ENCODE measurements at regions not wholly inside any gene's neighbourhood (a gene's known extent, or its start where the extent isn't known, plus 50 kb on each side); places are given as distances from the start of the nearest gene placed in this dataset.
"Not testable (repeated sequence)": the region's sequence is repeated elsewhere in the genome, so short reads cannot be mapped to it uniquely, and the experiment has no call there.

GRCh38 chr22:48423481-48423911 lies 1404.2 kb downstream of the BRD1 start:
- DNase-seq (ENCODE audit: low read depth in 2 of 2, low spot score in 1 of 2) = no peak

- no peak for DNase-seq (ENCODE audit: low read depth in 2 of 2, low spot score in 1 of 2)
Observed at GRCh38 chr22:48422900-48423480, 1404.7 kb downstream of the BRD1 start.

DNA sequence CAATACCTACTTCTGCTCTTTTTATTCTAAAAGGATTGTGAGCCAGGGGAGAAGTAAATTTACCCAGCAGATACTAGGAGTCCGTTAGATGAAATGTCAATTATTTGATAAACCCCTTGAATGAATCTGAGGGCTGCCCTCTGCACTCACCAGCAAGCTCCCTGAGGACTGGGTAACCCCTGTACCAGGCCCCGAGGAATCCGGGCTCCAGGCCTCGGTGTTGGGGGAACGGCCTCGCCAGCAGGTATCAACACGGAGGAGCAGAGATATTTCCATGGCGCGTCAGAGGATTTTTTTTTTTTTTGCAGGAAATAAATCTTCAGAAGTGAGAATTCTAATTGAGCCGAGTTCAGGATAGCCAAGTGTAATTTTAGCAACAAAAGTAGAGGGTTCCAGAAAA lies 1408.8 kb downstream of the BRD1 start:
- no peak for DNase-seq (ENCODE audit: low read depth in 2 of 2, low spot score in 1 of 2)

- DNase-seq (ENCODE audit: low read depth in 2 of 2, low spot score in 1 of 2) = no peak
Observed at GRCh38 chr22:48417225-48418070, 1410.2 kb downstream of the BRD1 start.

- DNase-seq (ENCODE audit: low read depth in 2 of 2, low spot score in 1 of 2) = no peak
Observed at GRCh38 chr22:48416396-48417224, 1411.1 kb downstream of the BRD1 start.

- DNase-seq (ENCODE audit: low read depth in 2 of 2, low spot score in 1 of 2) = no peak
Observed at GRCh38 chr22:48415520-48415919, 1412.2 kb downstream of the BRD1 start.

GRCh38 chr22:48414651-48415050 lies 1413.0 kb downstream of the BRD1 start:
- DNase-seq (ENCODE audit: low read depth in 2 of 2, low spot score in 1 of 2) = no peak

DNA sequence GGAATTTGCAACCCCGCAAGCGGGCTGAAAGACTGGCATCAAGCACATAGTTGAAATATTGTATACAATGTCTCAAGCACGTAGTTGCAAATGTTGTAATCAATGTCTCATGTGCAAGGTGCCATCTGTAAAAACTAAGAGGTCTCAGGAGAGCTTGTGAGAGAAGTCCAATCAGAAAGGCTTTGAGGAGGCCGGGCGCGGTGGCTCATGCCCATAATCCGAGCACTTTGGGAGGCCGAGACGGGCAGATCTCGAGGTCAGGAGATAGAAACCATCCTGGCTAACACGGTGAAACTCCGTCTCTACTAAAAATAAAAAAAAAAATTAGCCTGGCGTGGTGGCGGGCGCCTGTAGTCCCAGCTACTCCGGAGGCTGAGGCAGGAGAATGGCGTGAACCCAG lies 1414.7 kb downstream of the BRD1 start:
- not testable (repeated sequence) for DNase-seq (ENCODE audit: low read depth in 2 of 2, low spot score in 1 of 2)

GRCh38 chr22:48410536-48410935 lies 1417.1 kb downstream of the BRD1 start:
- DNase-seq (ENCODE audit: low read depth in 2 of 2, low spot score in 1 of 2) = no peak

DNA sequence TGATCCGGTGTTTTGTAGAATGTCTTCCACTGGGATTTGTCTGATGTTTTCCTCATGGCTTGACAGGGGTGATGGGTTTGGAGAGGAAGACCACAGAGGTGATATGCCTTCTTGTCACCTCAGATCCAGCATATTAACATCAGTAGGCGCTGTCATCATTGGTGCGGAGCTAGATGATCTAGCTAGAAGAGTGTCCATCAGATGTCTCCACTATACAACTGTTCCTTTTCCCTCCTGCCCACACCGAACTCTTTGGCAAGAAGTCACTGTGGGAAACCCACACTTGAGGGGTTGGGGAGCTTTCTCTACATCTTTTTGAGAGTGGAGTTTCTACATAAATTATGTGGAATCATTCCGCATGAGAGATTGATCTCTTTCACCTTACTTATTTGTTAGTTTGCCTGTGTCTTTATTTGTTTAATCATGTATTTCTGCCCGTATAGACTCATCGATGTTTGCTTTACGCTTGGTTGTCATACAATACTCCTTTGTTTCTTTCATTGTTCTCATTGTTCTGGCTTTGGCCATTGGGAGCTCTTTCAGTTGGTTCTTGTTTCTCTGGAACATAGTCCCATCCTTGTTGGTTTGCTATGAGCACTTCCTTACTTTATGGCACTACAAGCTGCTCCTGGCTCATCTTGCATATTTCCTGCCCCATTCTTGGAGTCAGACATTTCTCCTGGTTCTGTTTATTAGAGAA lies 1420.3 kb downstream of the BRD1 start:
- DNase-seq (ENCODE audit: low read depth in 2 of 2, low spot score in 1 of 2) = no peak

DNA sequence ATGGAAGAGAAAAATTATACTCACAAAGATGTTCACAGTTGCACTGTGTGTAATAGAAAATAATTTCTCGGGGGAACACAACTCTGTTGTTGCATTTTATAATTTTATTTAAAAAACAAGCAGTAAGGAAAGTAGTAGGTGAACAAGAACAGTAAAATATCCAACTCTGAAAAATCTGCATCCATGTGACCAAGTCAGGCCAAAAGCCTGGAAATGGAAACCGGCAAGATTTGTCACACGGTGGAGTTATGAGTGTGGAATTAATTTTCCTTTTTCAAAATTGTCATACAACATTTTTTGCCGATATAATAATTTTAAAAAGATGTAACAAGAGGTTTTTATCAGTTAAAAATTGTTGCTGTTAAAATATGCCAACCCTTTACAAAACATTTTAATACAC lies 1421.5 kb downstream of the BRD1 start:
- no peak for DNase-seq (ENCODE audit: low read depth in 2 of 2, low spot score in 1 of 2)

DNA sequence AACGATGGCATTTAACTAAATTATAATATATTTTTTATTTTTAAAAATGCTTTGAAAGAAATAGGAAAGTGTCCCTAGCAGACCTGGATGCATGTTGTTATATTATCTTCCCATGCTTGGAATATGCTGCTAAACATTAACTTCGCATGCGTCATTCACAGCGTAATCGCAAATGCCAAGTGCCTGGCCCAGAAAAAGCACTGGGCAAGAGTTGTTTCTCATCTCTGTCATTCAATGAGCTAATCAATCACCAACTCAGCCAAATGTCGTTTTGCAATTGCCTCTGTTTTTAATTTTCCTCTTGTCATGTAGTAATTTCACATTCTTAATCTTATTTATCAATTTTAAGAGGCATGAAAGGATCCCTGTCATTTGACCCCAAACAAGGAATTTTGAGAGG lies 1421.9 kb downstream of the BRD1 start:
- no peak for DNase-seq (ENCODE audit: low read depth in 2 of 2, low spot score in 1 of 2)

GRCh38 chr22:48404801-48405447 lies 1422.7 kb downstream of the BRD1 start:
- DNase-seq (ENCODE audit: low read depth in 2 of 2, low spot score in 1 of 2) = no peak

DNA sequence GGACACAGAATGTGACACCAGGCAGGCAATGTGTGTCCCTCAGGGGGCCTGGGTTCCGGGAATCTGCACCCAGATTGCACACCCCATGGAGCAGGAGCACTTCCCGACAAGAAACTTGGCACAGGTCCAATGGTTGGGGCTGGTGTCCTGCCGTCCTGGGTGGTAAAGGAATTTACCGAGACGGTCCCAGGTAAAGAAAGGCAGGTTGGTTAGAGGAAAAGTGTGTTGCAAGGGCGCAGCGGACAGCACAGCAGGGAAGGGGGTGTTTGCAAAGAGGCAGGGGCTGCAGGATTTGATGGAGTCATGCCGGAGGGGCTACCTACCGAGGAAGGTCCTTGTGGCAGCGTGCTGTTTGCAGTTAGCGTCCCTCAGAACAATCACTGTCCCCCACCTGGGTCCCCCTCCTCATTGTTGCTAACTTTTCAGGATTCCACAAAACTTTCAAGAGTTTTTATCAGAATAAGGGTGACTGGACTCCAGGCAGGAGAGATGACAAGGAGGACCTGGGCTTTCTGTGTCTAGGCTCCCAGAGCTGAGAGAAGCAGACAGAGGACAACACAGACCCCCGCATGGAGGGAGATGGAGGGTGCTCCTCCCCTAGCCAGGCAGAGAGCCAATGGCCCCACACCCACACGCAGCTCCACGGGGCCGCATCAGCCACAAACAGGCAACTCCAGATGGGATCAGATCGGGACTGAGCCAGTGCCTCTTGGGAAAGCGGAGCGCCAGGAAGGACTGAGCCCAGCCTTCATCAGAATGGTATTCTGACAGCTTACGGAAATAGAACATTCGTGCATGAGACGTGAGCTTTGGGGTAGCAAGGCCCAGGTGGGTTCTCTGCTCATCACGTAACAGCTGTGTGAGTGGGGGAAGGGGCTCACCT lies 1423.9 kb downstream of the BRD1 start:
- no peak for DNase-seq (ENCODE audit: low read depth in 2 of 2, low spot score in 1 of 2)

GRCh38 chr22:48402591-48403031 lies 1425.1 kb downstream of the BRD1 start:
- DNase-seq (ENCODE audit: low read depth in 2 of 2, low spot score in 1 of 2) = no peak

GRCh38 chr22:48401523-48401922 lies 1426.2 kb downstream of the BRD1 start:
- DNase-seq (ENCODE audit: low read depth in 2 of 2, low spot score in 1 of 2) = not testable (repeated sequence)

DNA sequence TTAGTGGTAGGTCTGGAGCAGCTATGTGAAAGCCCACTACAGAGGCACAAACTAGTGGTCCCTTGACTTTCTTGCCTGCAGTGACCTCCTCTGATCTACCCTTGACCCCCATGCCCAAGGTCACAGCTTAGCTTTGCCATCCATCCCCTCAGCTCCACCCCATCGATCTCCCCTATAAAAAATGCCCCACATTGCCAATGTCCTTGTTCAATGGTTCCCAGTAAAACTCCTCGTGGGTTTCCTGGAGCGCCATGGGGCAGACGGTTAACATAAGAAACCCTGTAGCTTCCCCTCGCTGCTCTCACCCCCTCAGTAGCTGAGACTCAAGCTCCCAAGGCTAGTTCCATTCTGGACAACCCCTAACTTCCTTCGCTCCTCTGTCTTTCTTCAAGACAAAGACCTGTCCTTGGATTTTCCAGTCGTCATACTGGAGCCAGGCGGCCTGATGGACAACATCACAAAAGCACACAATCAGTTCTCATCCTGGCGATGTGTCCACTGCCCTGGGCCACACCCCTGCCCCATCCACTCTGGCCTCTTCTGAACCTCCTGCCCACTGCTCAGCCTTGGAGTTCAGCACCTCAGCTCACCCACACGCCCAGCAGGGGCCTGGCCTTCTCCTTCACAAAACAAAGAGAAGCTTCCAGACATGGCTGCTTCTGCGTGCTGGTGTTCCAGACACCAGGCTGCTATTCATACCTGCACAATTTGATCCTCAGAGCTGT lies 1429.3 kb downstream of the BRD1 start:
- DNase-seq (ENCODE audit: low read depth in 2 of 2, low spot score in 1 of 2) = no peak

DNA sequence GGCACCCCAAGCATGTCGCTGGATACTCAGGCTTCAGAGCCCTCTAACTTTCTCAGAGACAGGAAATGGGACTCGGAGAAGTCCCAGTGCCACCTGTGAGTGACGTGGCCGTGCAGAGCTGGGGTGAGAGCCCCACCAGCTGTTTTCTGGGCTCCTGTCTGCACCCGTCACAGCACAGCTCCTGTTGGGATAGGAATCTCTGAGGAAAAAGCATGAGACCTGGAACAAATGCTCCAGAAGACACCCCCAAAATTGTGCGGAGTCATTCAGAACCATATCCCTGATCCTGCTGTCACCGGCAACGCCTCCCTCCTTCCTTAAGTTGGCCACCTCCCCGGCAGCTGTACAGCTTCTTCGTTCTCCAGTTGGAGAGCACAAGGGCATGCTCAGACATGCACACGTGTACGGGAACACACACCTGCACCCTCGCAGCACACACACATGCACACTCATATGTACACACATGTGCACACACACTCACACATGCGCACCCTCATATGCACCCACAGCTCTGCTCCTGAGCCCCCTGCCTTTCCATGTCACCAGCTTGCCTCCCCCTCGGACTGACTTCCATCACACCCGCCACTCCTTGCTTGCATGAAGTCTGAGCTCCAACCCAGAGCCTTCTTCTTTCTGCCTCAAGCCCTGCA lies 1430.0 kb downstream of the BRD1 start:
- no peak for DNase-seq (ENCODE audit: low read depth in 2 of 2, low spot score in 1 of 2)

Data from stimulated activated CD8-positive, alpha-beta memory T cell treated with anti-CD3 and anti-CD28 coated beads, Interleukin-4, amount 100 ng/mL, for 4 hours (primary cell).